ENCODE measurements at regions not wholly inside any gene's neighbourhood (a gene's known extent, or its start where the extent isn't known, plus 50 kb on each side); places are given as distances from the start of the nearest gene placed in this dataset.

DNA sequence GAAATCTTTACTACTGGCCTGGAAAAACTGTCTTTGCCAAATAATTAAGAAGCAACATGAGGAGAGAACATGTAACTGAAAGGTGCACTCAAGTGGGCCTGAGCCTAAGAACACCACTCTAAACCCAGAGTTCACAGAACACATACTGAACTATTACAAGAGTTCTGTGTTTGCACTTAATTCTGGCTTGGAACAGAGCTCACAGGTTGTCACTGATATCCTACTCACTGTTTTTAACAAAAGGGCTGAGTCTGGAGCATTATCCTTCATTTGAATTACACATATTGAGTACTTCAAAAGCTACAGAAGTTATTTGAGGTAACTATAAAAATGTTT lies 164.7 kb downstream of the OGFRL1 start:
- TF ChIP-seq, protein P1, sequence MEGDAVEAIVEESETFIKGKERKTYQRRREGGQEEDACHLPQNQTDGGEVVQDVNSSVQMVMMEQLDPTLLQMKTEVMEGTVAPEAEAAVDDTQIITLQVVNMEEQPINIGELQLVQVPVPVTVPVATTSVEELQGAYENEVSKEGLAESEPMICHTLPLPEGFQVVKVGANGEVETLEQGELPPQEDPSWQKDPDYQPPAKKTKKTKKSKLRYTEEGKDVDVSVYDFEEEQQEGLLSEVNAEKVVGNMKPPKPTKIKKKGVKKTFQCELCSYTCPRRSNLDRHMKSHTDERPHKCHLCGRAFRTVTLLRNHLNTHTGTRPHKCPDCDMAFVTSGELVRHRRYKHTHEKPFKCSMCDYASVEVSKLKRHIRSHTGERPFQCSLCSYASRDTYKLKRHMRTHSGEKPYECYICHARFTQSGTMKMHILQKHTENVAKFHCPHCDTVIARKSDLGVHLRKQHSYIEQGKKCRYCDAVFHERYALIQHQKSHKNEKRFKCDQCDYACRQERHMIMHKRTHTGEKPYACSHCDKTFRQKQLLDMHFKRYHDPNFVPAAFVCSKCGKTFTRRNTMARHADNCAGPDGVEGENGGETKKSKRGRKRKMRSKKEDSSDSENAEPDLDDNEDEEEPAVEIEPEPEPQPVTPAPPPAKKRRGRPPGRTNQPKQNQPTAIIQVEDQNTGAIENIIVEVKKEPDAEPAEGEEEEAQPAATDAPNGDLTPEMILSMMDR (IDR thresholded peaks at IDR 0.05; ENCODE audit: low read depth, low read length) = no peak
- no peak for TF ChIP-seq EZH2phosphoT487 (IDR thresholded peaks at IDR 0.05; ENCODE audit: low read depth)
